ENCODE measurements at regions not wholly inside any gene's neighbourhood (a gene's known extent, or its start where the extent isn't known, plus 50 kb on each side); places are given as distances from the start of the nearest gene placed in this dataset.

DNA sequence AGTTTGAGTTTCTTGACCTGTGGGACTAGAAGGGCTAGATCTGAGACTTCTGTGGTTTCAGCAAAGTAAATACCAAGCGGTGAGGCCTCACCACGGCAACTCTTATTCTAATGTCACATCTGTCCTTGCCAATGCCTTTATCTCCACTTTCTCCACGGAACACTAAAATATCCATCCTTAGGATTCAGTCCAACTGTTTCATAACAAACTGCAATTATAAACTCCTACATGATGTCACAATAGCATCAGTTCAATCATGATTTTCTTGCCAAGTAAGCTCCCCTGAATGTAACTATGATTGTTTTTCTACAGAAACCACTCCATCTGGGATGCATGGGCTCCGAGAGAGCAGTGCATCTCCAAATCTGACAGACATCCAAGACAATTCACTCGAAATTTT lies 79.6 kb downstream of the LRATD1 start:
- H3K9ac ChIP-seq (ENCODE audit: low read length): no peak overlapping the region
- H3K4me3 ChIP-seq (ENCODE audit: insufficient read depth, low read depth, low read length): no peak overlapping the region
- Mint-ChIP-seq H3K4me1 (ENCODE audit: low read depth, unreplicated experiment) (no peaks in the 10 kb centered on the region), H3K27me3 (ENCODE audit: low read depth, unreplicated experiment) (peaks cover 5% of the 10 kb centered on the region), H3K27ac (ENCODE audit: unreplicated experiment) (no peak overlapping the region), H3K4me3 (ENCODE audit: unreplicated experiment) (no peak overlapping the region), H3K9me3 (ENCODE audit: unreplicated experiment) (no peaks in the 10 kb centered on the region), H3K36me3 (ENCODE audit: low read depth, unreplicated experiment) (no peaks in the 10 kb centered on the region)
- no peak overlapping the region for H3K4me2 ChIP-seq (ENCODE audit: low read length)
- no peak overlapping the region for H3K27ac ChIP-seq (ENCODE audit: low read depth, low read length)
- H3K36me3 ChIP-seq (ENCODE audit: insufficient read depth, low read length): no peaks in the 10 kb centered on the region
- DNase-seq (ENCODE audit: low read depth) (peak; percentile 43), FAIRE-seq (no peak)
- H2AFZ ChIP-seq (ENCODE audit: low read depth, low read length): no peak overlapping the region
- no peaks in the 10 kb centered on the region for H3K79me2 ChIP-seq (ENCODE audit: insufficient read depth, low read length)
- TF ChIP-seq EZH2 (IDR thresholded peaks at IDR 0.05; ENCODE audit: insufficient read depth, low read length): no peak
- TF ChIP-seq, protein P1, sequence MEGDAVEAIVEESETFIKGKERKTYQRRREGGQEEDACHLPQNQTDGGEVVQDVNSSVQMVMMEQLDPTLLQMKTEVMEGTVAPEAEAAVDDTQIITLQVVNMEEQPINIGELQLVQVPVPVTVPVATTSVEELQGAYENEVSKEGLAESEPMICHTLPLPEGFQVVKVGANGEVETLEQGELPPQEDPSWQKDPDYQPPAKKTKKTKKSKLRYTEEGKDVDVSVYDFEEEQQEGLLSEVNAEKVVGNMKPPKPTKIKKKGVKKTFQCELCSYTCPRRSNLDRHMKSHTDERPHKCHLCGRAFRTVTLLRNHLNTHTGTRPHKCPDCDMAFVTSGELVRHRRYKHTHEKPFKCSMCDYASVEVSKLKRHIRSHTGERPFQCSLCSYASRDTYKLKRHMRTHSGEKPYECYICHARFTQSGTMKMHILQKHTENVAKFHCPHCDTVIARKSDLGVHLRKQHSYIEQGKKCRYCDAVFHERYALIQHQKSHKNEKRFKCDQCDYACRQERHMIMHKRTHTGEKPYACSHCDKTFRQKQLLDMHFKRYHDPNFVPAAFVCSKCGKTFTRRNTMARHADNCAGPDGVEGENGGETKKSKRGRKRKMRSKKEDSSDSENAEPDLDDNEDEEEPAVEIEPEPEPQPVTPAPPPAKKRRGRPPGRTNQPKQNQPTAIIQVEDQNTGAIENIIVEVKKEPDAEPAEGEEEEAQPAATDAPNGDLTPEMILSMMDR (IDR thresholded peaks at IDR 0.05; ENCODE audit: insufficient read depth, low read depth, low read length): no peak
- no peaks in the 10 kb centered on the region for H3K9me3 ChIP-seq (ENCODE audit: insufficient read depth, low read depth, low read length)
- H4K20me1 ChIP-seq (ENCODE audit: insufficient read depth, low read length): no peaks in the 10 kb centered on the region
- H3K4me1 ChIP-seq (ENCODE audit: insufficient read depth, low read length): no peaks in the 10 kb centered on the region
- H3K27me3 ChIP-seq (ENCODE audit: insufficient read depth, low read length): no peaks in the 10 kb centered on the region

DNA sequence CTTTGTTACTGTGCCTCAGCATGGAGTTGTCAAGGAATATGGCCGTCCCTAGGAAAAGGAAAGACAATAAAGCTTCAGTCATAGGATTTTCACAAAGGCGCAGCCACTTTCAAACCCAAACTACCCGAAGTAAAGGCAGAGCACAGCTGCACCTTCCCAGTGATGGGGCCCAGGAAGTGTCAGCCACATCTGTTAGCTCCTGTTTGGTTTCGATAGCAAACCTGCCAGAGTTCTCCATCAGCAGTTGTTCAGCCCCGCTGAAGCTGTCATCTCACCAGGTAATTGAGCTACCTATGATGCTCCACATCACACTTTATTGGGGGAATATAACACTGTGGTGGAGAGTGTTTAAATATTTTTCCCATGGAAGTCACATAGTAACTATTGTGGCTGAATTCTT lies 80.7 kb downstream of the LRATD1 start:
- Histone ChIP-seq H3K36me3 (ENCODE audit: insufficient read depth, low read length) (no peaks in the 10 kb centered on the region), H4K20me1 (ENCODE audit: insufficient read depth, low read length) (no peaks in the 10 kb centered on the region), H3K27me3 (ENCODE audit: insufficient read depth, low read length) (no peaks in the 10 kb centered on the region), H3K9ac (ENCODE audit: low read length) (no peak overlapping the region), H2AFZ (ENCODE audit: low read depth, low read length) (no peak overlapping the region), H3K4me2 (ENCODE audit: low read length) (no peak overlapping the region), H3K27ac (ENCODE audit: low read depth, low read length) (no peak overlapping the region), H3K4me3 (ENCODE audit: insufficient read depth, low read depth, low read length) (no peak overlapping the region), H3K79me2 (ENCODE audit: insufficient read depth, low read length) (no peaks in the 10 kb centered on the region), H3K4me1 (ENCODE audit: insufficient read depth, low read length) (no peaks in the 10 kb centered on the region), H3K9me3 (ENCODE audit: insufficient read depth, low read depth, low read length) (no peaks in the 10 kb centered on the region)
- Mint-ChIP-seq H3K27me3 (ENCODE audit: low read depth, unreplicated experiment) (peaks cover 5% of the 10 kb centered on the region), H3K27ac (ENCODE audit: unreplicated experiment) (no peak overlapping the region), H3K4me3 (ENCODE audit: unreplicated experiment) (no peak overlapping the region), H3K4me1 (ENCODE audit: low read depth, unreplicated experiment) (no peaks in the 10 kb centered on the region), H3K36me3 (ENCODE audit: low read depth, unreplicated experiment) (no peaks in the 10 kb centered on the region), H3K9me3 (ENCODE audit: unreplicated experiment) (no peaks in the 10 kb centered on the region)
- TF ChIP-seq, protein P1 (IDR thresholded peaks at IDR 0.05; ENCODE audit: insufficient read depth, low read depth, low read length): no peak
- no peak for TF ChIP-seq EZH2 (IDR thresholded peaks at IDR 0.05; ENCODE audit: insufficient read depth, low read length)
- DNase-seq (ENCODE audit: low read depth): no peak
- FAIRE-seq: no peak

DNA sequence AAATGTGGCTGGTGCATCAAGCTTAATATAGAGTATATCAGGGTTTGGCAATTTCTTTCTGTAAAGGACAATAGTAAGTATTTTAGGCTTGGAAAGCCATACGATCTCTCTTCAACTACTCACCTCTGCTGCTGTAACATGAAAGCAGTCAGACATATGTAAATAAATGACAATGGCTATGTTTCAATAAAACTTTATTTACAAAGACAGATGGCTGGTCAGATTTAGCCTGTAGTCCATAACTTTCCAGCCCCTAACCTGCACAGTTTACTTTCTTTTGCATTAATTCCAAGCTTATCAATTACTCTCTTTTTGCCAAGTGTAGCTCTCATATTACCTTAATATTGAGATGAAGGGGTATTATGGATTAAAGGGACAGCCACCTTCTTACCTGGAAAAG lies 83.1 kb downstream of the LRATD1 start:
- no peak overlapping the region for H3K4me3 ChIP-seq (ENCODE audit: insufficient read depth, low read depth, low read length)
- H2AFZ ChIP-seq (ENCODE audit: low read depth, low read length): no peak overlapping the region
- no peak overlapping the region for H3K4me2 ChIP-seq (ENCODE audit: low read length)
- Mint-ChIP-seq H3K27ac (ENCODE audit: unreplicated experiment) (no peak overlapping the region), H3K27me3 (ENCODE audit: low read depth, unreplicated experiment) (peaks cover 5% of the 10 kb centered on the region), H3K4me1 (ENCODE audit: low read depth, unreplicated experiment) (no peaks in the 10 kb centered on the region), H3K9me3 (ENCODE audit: unreplicated experiment) (no peaks in the 10 kb centered on the region), H3K4me3 (ENCODE audit: unreplicated experiment) (no peak overlapping the region), H3K36me3 (ENCODE audit: low read depth, unreplicated experiment) (no peaks in the 10 kb centered on the region)
- no peaks in the 10 kb centered on the region for H3K36me3 ChIP-seq (ENCODE audit: insufficient read depth, low read length)
- no peaks in the 10 kb centered on the region for H3K27me3 ChIP-seq (ENCODE audit: insufficient read depth, low read length)
- H3K79me2 ChIP-seq (ENCODE audit: insufficient read depth, low read length): no peaks in the 10 kb centered on the region
- DNase-seq (ENCODE audit: low read depth) (no peak), FAIRE-seq (no peak)
- no peaks in the 10 kb centered on the region for H4K20me1 ChIP-seq (ENCODE audit: insufficient read depth, low read length)
- H3K4me1 ChIP-seq (ENCODE audit: insufficient read depth, low read length): no peaks in the 10 kb centered on the region
- no peaks in the 10 kb centered on the region for H3K9me3 ChIP-seq (ENCODE audit: insufficient read depth, low read depth, low read length)
- TF ChIP-seq EZH2 (IDR thresholded peaks at IDR 0.05; ENCODE audit: insufficient read depth, low read length): no peak
- TF ChIP-seq, protein P1 (IDR thresholded peaks at IDR 0.05; ENCODE audit: insufficient read depth, low read depth, low read length): no peak
- H3K9ac ChIP-seq (ENCODE audit: low read length): no peak overlapping the region
- no peak overlapping the region for H3K27ac ChIP-seq (ENCODE audit: low read depth, low read length)
